Bronchial epithelial cell (primary cell): ENCODE measurements at regions not wholly inside any gene's neighbourhood (a gene's known extent, or its start where the extent isn't known, plus 50 kb on each side); places are given as distances from the start of the nearest gene placed in this dataset.

Source experiments
- DNase-seq: peaks from one replicate; pipeline ENCODE4 v3.0.0-alpha.2; 2010; ENCODE audit warnings: low read depth
- FAIRE-seq: peaks from 2 replicates; lab custom pipeline; 2011; peaks lifted over from hg19 to GRCh38; lab: Jason Lieb, UNC
- H3K27me3 ChIP-seq: 2 replicates; pipeline ENCODE4 v1.5.1; 2011; ENCODE audit warnings: low read length; ENCODE audit not compliant: control insufficient read depth, insufficient read depth
- H3K36me3 ChIP-seq: 2 replicates; pipeline ENCODE4 v1.5.1; 2011; ENCODE audit warnings: low read length; ENCODE audit not compliant: control insufficient read depth, insufficient read depth
- H3K4me3 ChIP-seq: 2 replicates; pipeline ENCODE4 v1.5.1; 2011; ENCODE audit warnings: mild to moderate bottlenecking, low read depth, low read length, control low read depth
- CTCF ChIP-seq: IDR thresholded peaks from 2 replicates; pipeline ENCODE4 v1.5.1; 2011; ENCODE audit warnings: mild to moderate bottlenecking, moderate library complexity, low read length, control low read depth, inconsistent platforms; ENCODE audit not compliant: insufficient read depth, severe bottlenecking

GRCh38 chr21:24989516-24989915 lies 617.8 kb downstream of the MRPL39 start:
- no peak for DNase-seq
- Histone ChIP-seq H3K36me3 (no peaks in the 10 kb centered on the region), H3K27me3 (no peaks in the 10 kb centered on the region), H3K4me3 (no peak overlapping the region)
- no peak for FAIRE-seq
- TF ChIP-seq CTCF, result no peak

GRCh38 chr21:24988941-24989340 lies 618.3 kb downstream of the MRPL39 start:
- FAIRE-seq (no peak), DNase-seq (no peak)
- no peaks in the 10 kb centered on the region for H3K27me3 ChIP-seq
- no peak overlapping the region for H3K4me3 ChIP-seq
- TF ChIP-seq CTCF, result no peak
- H3K36me3 ChIP-seq, result no peaks in the 10 kb centered on the region

- TF ChIP-seq CTCF, result no peak
- no peaks in the 10 kb centered on the region for H3K36me3 ChIP-seq
- no peak for FAIRE-seq
Measured at GRCh38 chr21:24976238-24976637, 631.0 kb downstream of the MRPL39 start.

GRCh38 chr21:24969068-24969467 lies 638.2 kb downstream of the MRPL39 start:
- FAIRE-seq (no peak), DNase-seq (no peak)
- no peak overlapping the region for H3K4me3 ChIP-seq
- no peaks in the 10 kb centered on the region for H3K27me3 ChIP-seq
- H3K36me3 ChIP-seq, result no peaks in the 10 kb centered on the region
- no peak for TF ChIP-seq CTCF

More at GRCh38 chr21:24976238-24976637, 631.0 kb downstream of the MRPL39 start:
- no peak for DNase-seq
- no peak overlapping the region for H3K4me3 ChIP-seq
- H3K27me3 ChIP-seq, result no peaks in the 10 kb centered on the region

GRCh38 chr21:24955275-24955961 lies 651.9 kb downstream of the MRPL39 start:
- Histone ChIP-seq H3K4me3 (no peak overlapping the region), H3K36me3 (no peaks in the 10 kb centered on the region), H3K27me3 (no peaks in the 10 kb centered on the region)
- TF ChIP-seq CTCF, result no peak
- FAIRE-seq, result no peak
- DNase-seq, result no peak

- Histone ChIP-seq H3K4me3 (no peak overlapping the region), H3K36me3 (no peaks in the 10 kb centered on the region), H3K27me3 (no peaks in the 10 kb centered on the region)
- DNase-seq (no peak), FAIRE-seq (no peak)
- no peak for TF ChIP-seq CTCF
Measured at GRCh38 chr21:24948186-24948585, 659.1 kb downstream of the MRPL39 start.
